Ovary (tissue), 3 donors: ENCODE measurements at regions not wholly inside any gene's neighbourhood (a gene's known extent, or its start where the extent isn't known, plus 50 kb on each side); places are given as distances from the start of the nearest gene placed in this dataset.

ENCODE experiments used
- EP300 ChIP-seq: sonication (generic); formaldehyde crosslinking; IDR thresholded peaks from one replicate; pipeline ENCODE4 v1.6.1; 2017; ENCODE audit warnings: antibody characterized with exemption
- POLR2A ChIP-seq: fragments of 450-650 bp; IDR thresholded peaks from one replicate; pipeline ENCODE4 v1.6.1; 2017; ENCODE audit warnings: antibody characterized with exemption, mild to moderate bottlenecking, moderate library complexity
- TF ChIP-seq, protein P1 (sequence below), 3 donors: fragments of 450-650 bp in 2 of 3; fragments of 200-600 bp in 1 of 3; IDR thresholded peaks; one replicate each; pipeline versions ENCODE4 v1.5.1 to v1.8.0; 2016 to 2022; ENCODE audit warnings: antibody characterized with exemption in 3 of 3, mild to moderate bottlenecking in 1 of 3
- donor health status: DM: no; HTN: no; CAD: no.

DNA sequence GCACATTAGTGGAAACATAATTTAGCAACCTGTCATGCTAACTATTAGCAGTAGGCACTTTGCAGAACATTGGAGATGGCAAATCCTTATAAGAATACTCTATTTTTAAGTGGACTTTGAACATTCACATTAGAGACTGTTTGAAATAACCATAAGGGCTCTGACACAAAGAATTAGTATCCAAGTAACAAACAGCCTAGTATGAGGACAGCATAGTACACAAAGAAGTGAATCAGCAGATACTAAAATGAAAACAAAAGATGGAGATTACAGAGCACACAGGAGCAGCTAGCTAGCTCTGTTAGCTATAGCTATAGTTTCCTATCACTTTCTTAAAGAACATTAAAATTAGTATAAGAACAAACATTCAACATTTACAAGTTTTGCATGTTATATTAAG lies 256.3 kb upstream of the SPOPL start:
- TF ChIP-seq POLR2A (no peak), EP300 (no peak)
- TF ChIP-seq, protein P1, sequence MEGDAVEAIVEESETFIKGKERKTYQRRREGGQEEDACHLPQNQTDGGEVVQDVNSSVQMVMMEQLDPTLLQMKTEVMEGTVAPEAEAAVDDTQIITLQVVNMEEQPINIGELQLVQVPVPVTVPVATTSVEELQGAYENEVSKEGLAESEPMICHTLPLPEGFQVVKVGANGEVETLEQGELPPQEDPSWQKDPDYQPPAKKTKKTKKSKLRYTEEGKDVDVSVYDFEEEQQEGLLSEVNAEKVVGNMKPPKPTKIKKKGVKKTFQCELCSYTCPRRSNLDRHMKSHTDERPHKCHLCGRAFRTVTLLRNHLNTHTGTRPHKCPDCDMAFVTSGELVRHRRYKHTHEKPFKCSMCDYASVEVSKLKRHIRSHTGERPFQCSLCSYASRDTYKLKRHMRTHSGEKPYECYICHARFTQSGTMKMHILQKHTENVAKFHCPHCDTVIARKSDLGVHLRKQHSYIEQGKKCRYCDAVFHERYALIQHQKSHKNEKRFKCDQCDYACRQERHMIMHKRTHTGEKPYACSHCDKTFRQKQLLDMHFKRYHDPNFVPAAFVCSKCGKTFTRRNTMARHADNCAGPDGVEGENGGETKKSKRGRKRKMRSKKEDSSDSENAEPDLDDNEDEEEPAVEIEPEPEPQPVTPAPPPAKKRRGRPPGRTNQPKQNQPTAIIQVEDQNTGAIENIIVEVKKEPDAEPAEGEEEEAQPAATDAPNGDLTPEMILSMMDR (IDR thresholded peaks at IDR 0.05): no peak
